Cardiac fibroblast (primary cell): ENCODE measurements at regions not wholly inside any gene's neighbourhood (a gene's known extent, or its start where the extent isn't known, plus 50 kb on each side); places are given as distances from the start of the nearest gene placed in this dataset.

Experiments used
- DNase-seq, 2 donors: peaks; one replicate each; pipeline versions ENCODE4 v3.0.0 to v3.0.0-alpha.2; 2010; ENCODE audit warnings: low read depth in 2 of 2
- H3K4me3 ChIP-seq, 2 donors: replicated peaks in 1 of 2; 1 replicate in 1 of 2; 2 replicates in 1 of 2; pipeline ENCODE4 v1.5.1; 2011; ENCODE audit warnings: low read depth in 2 of 2, low read length in 2 of 2, mild to moderate bottlenecking in 2 of 2, moderate library complexity in 1 of 2
- TF ChIP-seq, protein P1 (sequence below): IDR thresholded peaks from one replicate; pipeline ENCODE4 v1.5.1; 2011; ENCODE audit warnings: low read depth, mild to moderate bottlenecking, low read length, inconsistent platforms

DNA sequence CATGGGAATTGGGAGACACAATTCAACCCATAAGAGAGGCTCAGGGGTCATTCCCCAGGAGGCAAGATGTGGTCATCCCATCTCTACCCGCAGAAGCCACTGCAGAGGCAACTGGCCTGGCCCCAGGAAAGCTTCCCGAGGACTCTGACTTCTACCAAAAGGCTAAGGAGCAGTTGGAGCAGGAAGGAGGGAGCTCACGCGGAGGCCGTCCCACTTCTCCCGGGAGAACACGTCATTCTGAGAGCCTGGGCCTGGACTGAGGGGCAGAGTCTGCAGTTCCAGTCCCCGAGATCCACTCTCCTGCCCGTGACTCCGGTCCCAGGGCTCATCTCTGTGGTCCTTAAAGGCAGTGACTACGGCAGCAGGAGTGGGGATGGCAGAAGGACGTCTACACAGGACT lies 69.0 kb upstream of the TAF1B start:
- TF ChIP-seq, protein P1, sequence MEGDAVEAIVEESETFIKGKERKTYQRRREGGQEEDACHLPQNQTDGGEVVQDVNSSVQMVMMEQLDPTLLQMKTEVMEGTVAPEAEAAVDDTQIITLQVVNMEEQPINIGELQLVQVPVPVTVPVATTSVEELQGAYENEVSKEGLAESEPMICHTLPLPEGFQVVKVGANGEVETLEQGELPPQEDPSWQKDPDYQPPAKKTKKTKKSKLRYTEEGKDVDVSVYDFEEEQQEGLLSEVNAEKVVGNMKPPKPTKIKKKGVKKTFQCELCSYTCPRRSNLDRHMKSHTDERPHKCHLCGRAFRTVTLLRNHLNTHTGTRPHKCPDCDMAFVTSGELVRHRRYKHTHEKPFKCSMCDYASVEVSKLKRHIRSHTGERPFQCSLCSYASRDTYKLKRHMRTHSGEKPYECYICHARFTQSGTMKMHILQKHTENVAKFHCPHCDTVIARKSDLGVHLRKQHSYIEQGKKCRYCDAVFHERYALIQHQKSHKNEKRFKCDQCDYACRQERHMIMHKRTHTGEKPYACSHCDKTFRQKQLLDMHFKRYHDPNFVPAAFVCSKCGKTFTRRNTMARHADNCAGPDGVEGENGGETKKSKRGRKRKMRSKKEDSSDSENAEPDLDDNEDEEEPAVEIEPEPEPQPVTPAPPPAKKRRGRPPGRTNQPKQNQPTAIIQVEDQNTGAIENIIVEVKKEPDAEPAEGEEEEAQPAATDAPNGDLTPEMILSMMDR: no peak
- no peak overlapping the region for H3K4me3 ChIP-seq
- peak in 1 of 2 donors; percentile 45 for DNase-seq

DNA sequence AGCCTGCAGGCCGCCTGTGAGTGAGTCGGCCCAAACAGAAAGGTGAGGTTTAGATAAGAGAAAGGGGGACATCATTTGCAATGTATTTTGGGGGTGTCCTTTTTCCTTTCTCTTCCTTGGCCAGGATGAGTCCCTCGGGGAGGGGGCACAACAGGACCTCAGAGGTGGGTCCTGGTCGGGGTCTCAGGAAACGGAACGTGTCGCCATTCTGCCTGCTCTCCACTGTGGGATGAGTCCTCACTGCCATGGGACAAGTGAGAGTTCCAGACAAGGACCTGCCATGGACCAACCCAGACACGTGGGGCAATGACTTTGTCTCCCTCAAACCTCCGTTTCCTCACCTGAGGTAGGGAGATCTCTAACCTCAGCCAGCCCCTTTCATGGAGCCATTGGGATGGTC lies 67.9 kb upstream of the TAF1B start:
- TF ChIP-seq, protein P1: no peak
- no peak for DNase-seq
- no peak overlapping the region for H3K4me3 ChIP-seq

DNA sequence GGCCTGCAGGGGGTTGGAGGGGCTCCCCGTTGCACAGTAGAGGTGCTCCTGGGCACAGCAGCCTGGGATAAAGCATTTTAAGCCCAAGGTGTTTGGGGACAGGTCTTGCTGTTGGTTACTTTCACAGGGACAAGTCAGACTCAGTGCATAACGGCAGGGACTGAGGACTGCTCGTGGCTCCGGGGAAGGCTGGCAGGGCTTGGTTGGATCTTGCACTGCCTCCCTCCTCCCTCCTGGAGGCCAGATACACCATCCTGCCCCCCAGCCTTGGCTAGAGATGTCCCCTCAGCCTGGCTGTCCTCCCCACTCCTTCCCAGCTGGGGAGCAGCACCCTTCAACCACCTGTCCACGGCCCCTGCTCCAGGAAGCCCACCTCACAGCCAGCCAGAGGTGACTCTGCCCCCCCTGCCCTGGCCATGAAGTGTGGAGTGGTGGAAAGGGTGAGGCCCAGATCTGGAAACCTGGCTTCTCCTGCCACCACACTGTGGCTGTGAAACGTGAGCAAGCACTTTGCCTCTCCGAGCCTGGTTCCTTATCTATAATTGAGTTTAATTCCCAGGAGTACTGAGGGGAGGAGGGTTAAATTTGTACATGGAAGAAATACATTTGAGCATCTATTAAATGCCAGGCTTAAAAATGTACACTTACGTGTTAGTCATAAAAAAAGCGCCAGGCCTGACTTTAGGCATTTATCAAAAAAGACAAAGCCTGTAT lies 67.1 kb upstream of the TAF1B start:
- no peak overlapping the region for H3K4me3 ChIP-seq
- TF ChIP-seq, protein P1: no peak

DNA sequence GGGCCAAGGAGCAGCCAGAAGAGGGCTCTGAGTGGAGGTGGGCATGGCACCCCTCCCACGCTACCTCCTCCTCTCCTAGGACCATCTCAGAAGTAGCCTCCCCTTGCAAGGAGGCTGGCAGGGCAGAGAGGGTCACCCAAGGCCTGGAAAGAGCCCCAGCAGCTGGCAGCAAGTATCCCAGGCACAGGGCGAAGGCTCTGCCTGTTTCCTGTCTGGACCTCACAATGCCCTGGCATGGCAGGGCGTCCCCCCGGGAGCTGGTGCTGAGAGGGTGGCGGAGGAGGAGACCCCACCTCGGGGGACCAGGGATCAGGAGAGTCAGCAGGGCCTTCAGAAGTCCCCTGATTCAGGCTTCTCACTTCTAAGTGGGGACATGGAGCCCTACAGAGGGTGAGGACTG lies 66.2 kb upstream of the TAF1B start:
- H3K4me3 ChIP-seq: no peak overlapping the region
- TF ChIP-seq, protein P1: no peak
- no peak for DNase-seq

More for the DNA sequence above, 67.1 kb upstream of the TAF1B start:
- DNase-seq: no peak

DNA sequence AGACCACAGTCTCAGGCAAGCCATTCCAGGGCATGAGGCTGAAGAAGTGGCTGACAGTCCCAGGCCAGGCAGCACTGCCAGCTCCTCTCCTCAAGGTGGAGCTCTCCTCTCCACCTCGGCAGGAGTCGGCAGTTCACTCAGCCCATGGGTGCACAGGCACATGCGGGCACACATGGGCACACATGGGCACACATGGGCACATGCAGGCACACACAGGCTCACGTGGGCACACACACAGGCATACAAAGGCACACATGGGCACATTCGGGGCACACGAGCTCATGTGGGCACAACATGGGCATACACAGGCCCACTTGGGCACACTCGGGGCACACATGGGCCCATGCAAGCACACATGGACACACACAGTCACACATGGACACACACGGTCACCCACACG lies 65.3 kb upstream of the TAF1B start:
- TF ChIP-seq, protein P1: peak; percentile 43
- no peak for DNase-seq
- H3K4me3 ChIP-seq: no peak overlapping the region

DNA sequence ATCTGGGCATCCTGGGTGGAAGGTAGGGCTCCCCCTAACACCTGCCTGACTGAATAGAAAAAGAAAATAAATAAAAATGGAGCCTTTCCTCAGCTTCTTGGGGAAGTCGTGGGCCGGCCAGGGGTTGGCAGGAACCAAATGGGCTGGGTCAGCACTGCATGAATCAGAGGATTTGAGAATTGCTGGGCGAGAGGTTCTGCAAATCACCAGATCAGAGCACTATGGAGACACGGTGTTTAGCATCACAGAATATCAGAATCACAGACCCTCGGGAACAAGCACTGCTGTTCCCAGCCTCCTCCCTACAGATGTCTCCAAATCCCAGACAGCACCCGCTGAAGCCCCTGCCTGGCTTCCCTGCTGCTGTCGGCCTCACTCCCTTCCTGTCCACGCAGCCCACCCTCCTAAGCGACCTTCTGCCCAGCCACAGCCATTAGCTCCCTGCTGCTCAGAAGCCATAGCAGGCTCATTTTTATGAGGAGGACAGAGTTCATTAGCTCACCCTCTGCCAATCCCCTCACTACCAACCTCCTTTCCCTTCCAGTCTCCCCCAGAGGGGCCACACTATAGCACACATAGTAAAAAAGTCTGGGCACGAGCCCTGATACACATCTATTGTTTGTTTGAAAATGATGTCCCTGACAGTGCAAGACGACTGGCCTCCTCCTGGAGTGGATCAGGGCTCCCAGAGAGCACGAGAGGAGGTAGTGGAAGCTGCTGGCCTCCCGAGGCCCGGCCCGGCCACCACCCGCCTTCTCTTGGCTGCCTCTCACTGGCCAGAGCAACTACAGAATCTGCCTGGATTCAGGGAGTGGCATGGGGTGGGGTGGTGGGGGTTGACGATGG lies 64.6 kb upstream of the TAF1B start:
- DNase-seq: no peak
- H3K4me3 ChIP-seq: no peak overlapping the region
- TF ChIP-seq, protein P1: no peak
